ENCODE measurements at regions not wholly inside any gene's neighbourhood (a gene's known extent, or its start where the extent isn't known, plus 50 kb on each side); places are given as distances from the start of the nearest gene placed in this dataset.

DNA sequence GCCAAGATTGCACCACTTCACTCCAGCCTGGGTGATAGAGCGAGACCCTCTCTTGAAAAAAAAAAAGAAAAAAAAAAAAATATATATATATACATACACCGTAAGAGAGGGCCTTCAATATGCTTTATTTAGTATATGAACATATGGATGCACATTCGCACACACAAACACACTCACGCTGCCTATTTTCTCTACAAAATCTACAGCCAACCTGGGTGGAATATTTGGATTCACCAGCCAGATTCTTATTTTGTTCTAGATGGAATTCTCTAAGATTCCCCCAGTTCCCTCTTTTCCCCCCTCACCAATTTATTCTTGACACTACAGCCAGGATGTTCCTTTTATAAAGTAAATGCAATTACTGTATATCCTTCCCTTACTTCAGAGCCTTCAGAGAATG lies 131.6 kb downstream of the TM2D1 start:
- ATAC-seq, result no peak
- Histone ChIP-seq H3K27ac (no peak overlapping the region), H3K4me3 (no peak overlapping the region), H3K9me3 (no peaks in the 10 kb centered on the region), H3K36me3 (no peaks in the 10 kb centered on the region), H3K4me1 (no peaks in the 10 kb centered on the region), H3K27me3 (no peaks in the 10 kb centered on the region)
- intact Hi-C loops (cut with DNase I), result no loop called here
- TF ChIP-seq, protein P1, sequence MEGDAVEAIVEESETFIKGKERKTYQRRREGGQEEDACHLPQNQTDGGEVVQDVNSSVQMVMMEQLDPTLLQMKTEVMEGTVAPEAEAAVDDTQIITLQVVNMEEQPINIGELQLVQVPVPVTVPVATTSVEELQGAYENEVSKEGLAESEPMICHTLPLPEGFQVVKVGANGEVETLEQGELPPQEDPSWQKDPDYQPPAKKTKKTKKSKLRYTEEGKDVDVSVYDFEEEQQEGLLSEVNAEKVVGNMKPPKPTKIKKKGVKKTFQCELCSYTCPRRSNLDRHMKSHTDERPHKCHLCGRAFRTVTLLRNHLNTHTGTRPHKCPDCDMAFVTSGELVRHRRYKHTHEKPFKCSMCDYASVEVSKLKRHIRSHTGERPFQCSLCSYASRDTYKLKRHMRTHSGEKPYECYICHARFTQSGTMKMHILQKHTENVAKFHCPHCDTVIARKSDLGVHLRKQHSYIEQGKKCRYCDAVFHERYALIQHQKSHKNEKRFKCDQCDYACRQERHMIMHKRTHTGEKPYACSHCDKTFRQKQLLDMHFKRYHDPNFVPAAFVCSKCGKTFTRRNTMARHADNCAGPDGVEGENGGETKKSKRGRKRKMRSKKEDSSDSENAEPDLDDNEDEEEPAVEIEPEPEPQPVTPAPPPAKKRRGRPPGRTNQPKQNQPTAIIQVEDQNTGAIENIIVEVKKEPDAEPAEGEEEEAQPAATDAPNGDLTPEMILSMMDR (IDR thresholded peaks at IDR 0.05), result no peak
- no peak for DNase-seq

DNA sequence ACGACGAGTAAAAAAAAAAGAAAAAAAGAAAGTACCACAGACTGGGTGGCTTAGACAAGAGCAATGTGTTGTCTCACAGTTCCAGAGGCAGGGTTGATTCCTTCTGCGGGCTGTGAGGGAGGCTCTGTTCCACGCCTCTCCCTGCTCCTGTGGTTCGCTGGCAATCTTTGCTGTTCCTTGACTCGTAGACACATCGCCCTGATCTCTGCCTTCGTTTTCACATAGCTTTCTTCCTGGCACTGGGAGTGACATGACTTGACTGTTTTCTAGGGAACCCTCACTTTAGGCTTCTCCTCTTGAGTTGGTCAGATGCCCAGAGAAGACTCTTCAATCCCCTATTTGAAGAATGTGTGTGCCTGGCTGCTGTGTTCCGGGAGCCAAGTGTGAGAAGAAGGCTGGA lies 133.6 kb downstream of the TM2D1 start:
- no peaks in the 10 kb centered on the region for H3K9me3 ChIP-seq

DNA sequence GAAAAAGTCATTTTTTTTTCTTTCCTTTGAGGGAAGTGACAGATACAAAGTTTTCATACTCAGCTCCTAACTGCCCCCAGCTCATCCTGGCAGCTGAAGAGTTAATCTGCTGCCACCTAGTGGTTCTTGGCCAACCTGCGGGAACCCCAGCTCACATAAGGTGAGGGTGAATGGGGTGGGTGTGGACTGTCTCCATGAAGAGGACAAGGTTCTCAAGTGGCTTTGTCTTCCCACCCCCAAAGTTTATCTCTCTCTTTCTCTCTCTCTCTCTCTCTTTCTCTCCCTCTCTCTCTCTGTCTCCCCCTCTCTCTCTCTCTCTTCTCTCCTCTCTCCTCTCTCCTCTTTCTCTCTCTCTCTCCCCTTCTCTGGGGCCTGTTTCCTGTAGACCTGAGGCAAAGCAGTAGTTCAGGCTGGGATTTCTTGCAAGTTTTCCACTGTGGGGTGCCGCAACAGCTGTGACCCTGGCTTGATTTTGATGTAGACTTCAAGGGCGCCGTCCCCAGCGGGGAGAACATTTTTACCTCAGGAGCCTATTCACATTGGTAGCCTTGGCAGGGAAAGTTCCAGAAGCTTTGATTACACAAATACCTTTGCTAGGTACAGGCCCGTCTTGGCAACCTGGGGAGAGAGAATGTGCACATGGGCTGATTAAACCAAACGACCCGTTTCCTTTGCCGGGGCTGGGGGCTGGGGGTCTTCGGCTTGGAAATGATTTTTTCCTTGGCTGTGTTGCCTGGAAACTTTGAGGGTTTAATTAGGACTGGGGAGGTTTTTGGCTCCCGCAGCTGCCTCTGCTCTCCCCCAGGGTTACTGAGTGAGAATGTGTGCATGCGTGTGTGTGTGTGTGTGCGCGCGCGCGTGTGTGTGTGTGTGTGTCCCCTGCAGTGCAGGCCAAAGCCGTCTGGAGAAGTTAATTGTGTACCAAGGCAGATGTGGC lies 135.9 kb downstream of the TM2D1 start:
- intact Hi-C loops (cut with DNase I), result no loop called here
- no peak overlapping the region for H3K4me3 ChIP-seq
- no peaks in the 10 kb centered on the region for H3K9me3 ChIP-seq
- TF ChIP-seq, protein P1 (IDR thresholded peaks at IDR 0.05), result peak; percentile 64
- no peak for DNase-seq
- H3K4me1 ChIP-seq, result no peaks in the 10 kb centered on the region
- no peaks in the 10 kb centered on the region for H3K36me3 ChIP-seq
- no peak overlapping the region for H3K27ac ChIP-seq
- H3K27me3 ChIP-seq, result no peaks in the 10 kb centered on the region
- peak; percentile 87 for ATAC-seq

More for the DNA sequence above, 133.6 kb downstream of the TM2D1 start:
- ATAC-seq (peak; percentile 52), DNase-seq (no peak)
- Histone ChIP-seq H3K27me3 (no peaks in the 10 kb centered on the region), H3K27ac (no peak overlapping the region), H3K36me3 (no peaks in the 10 kb centered on the region), H3K4me1 (no peaks in the 10 kb centered on the region), H3K4me3 (no peak overlapping the region)
- TF ChIP-seq, protein P1 (IDR thresholded peaks at IDR 0.05), result no peak
- intact Hi-C loops (cut with DNase I), result no loop called here

DNA sequence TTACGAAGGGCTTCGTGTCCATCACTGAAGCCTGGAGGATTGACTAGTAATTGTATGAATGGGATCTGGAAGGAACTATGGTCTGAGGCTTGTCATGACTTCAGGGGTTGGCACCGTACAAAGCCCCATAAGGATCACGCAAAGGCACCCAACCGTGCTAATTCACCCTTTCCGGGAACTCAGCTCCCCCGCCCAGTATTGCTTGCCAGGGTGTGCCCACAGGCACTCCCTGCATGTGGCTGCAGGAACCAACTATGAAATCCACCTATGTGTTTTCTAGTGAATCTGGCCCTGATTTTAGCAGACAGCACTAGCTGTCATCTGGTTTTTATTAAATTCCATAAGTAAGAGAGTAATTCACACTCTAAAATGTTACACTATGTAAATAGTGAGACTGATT lies 139.2 kb downstream of the TM2D1 start:
- no peaks in the 10 kb centered on the region for H3K36me3 ChIP-seq
- DNase-seq (no peak), ATAC-seq (no peak)
- H3K4me3 ChIP-seq, result no peak overlapping the region
- H3K4me1 ChIP-seq, result no peaks in the 10 kb centered on the region
- TF ChIP-seq, protein P1 (IDR thresholded peaks at IDR 0.05), result no peak
- no peaks in the 10 kb centered on the region for H3K9me3 ChIP-seq
- no peaks in the 10 kb centered on the region for H3K27me3 ChIP-seq
- H3K27ac ChIP-seq, result no peak overlapping the region
- intact Hi-C loops (cut with DNase I), result no loop called here

DNA sequence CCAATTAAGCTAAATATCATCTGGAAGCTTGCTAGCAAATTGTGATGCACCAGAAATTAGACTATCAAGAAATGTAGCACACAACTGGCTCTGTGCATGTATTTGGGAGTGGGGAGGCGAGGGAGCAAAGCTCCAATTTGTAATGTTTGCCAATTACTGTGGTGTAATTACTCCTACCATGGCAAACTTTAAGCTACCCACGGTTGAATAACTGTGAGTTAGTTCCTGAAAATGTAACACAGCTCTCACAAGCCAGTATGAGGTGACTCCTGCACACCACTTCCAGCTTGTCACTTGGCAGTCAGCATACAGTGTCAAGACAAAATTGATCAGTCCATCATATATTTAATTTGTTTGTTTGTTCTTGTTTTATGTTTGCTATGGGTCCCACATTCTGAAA lies 141.2 kb downstream of the TM2D1 start:
- intact Hi-C loops (cut with DNase I), result no loop called here
- H3K27ac ChIP-seq, result no peak overlapping the region
- H3K4me1 ChIP-seq, result no peaks in the 10 kb centered on the region
- DNase-seq (no peak), ATAC-seq (no peak)
- no peaks in the 10 kb centered on the region for H3K36me3 ChIP-seq
- H3K4me3 ChIP-seq, result no peak overlapping the region
- H3K27me3 ChIP-seq, result no peaks in the 10 kb centered on the region
- no peaks in the 10 kb centered on the region for H3K9me3 ChIP-seq
- TF ChIP-seq, protein P1 (IDR thresholded peaks at IDR 0.05), result no peak

Measured in upper lobe of right lung (tissue), 1 donor.